PC-9 (cell line): ENCODE measurements at regions not wholly inside any gene's neighbourhood (a gene's known extent, or its start where the extent isn't known, plus 50 kb on each side); places are given as distances from the start of the nearest gene placed in this dataset.

Source experiments
- CTCF ChIP-seq: fragments of 200-600 bp; sonication (generic); conservative IDR thresholded peaks from 2 replicates; pipeline ENCODE4 v1.6.1; 2017; ENCODE audit warnings: mixed run types, antibody characterized with exemption, mild to moderate bottlenecking, moderate library complexity
- EZH2 ChIP-seq: fragments of 200-600 bp; sonication (generic); IDR thresholded peaks from 2 replicates; pipeline ENCODE4 v1.8.0; 2017; ENCODE audit warnings: antibody characterized with exemption, low read depth

GRCh38 chr6:3905945-3906845, 57.0 kb downstream of the FAM50B start:
- TF ChIP-seq CTCF (no peak), EZH2 (no peak)
